Posterior vena cava (tissue), 2 donors: ENCODE measurements at regions not wholly inside any gene's neighbourhood (a gene's known extent, or its start where the extent isn't known, plus 50 kb on each side); places are given as distances from the start of the nearest gene placed in this dataset.
"Not testable (repeated sequence)": the region's sequence is repeated elsewhere in the genome, so short reads cannot be mapped to it uniquely, and the experiment has no call there.

Experiments used
- DNase-seq: peaks from one replicate; pipeline ENCODE4 v3.0.0-alpha.2; 2020; ENCODE audit warnings: low spot score
- intact Hi-C, 2 donors: fragments of 100-400 bp; cut with DNase I; formaldehyde crosslinking; loops; one replicate each; pipeline versions ENCODE4 v1.14.1 to v1.14.2; 2022 to 2023
- donor health status: DM: yes; HTN: yes; CAD: no.
- donor health status: DM: yes; HTN: yes; CAD: no.

- intact Hi-C loops, result no loop called here
- DNase-seq, result no peak
Measured at GRCh38 chr3:55144015-55144673, 216.3 kb upstream of the LRTM1 start.

- intact Hi-C loops, result no loop called here
- no peak for DNase-seq
Measured at GRCh38 chr3:55143336-55143735, 215.5 kb upstream of the LRTM1 start.

- intact Hi-C loops, DNase-seq: not testable (repeated sequence)
Measured at GRCh38 chr3:55136291-55136690, 208.4 kb upstream of the LRTM1 start.

GRCh38 chr3:55128225-55128823 is 200.5 kb upstream of the LRTM1 start:
- intact Hi-C loops, result no loop called here

GRCh38 chr3:55127565-55127964 is 199.7 kb upstream of the LRTM1 start:
- intact Hi-C loops, result no loop called here
- no peak for DNase-seq

More at GRCh38 chr3:55128225-55128823, 200.5 kb upstream of the LRTM1 start:
- DNase-seq, result no peak

- no peak for DNase-seq
- intact Hi-C loops, result no loop called here
Measured at GRCh38 chr3:55124371-55124770, 196.5 kb upstream of the LRTM1 start.
